Choroid plexus epithelial cell (primary cell): ENCODE measurements at regions not wholly inside any gene's neighbourhood (a gene's known extent, or its start where the extent isn't known, plus 50 kb on each side); places are given as distances from the start of the nearest gene placed in this dataset.

ENCODE experiments used
- DNase-seq: peaks from one replicate; pipeline ENCODE4 v3.0.0-alpha.2; 2010; ENCODE audit warnings: low read depth
- H3K4me3 ChIP-seq: 2 replicates; pipeline ENCODE4 v1.5.1; 2011; ENCODE audit warnings: low read depth, mild to moderate bottlenecking, control low read depth, low read length, moderate library complexity
- CTCF ChIP-seq: conservative IDR thresholded peaks from 2 replicates; pipeline ENCODE4 v1.5.1; 2011; ENCODE audit warnings: low read depth, mild to moderate bottlenecking, control low read depth, inconsistent platforms, low read length, moderate library complexity

GRCh38 chr9:16221822-16222547 lies 648.5 kb downstream of the BNC2 start:
- no peak overlapping the region for H3K4me3 ChIP-seq
- no peak for DNase-seq
- no peak for TF ChIP-seq CTCF

GRCh38 chr9:16223074-16223871 lies 647.2 kb downstream of the BNC2 start:
- no peak for TF ChIP-seq CTCF
- no peak overlapping the region for H3K4me3 ChIP-seq
- no peak for DNase-seq

- TF ChIP-seq CTCF = no peak
- no peak overlapping the region for H3K4me3 ChIP-seq
- DNase-seq = no peak
Measured at GRCh38 chr9:16230731-16231130, 639.7 kb downstream of the BNC2 start.

GRCh38 chr9:16236311-16236710 lies 634.2 kb downstream of the BNC2 start:
- TF ChIP-seq CTCF = no peak
- H3K4me3 ChIP-seq = no peak overlapping the region
- peak; percentile 90 for DNase-seq

- TF ChIP-seq CTCF = no peak
Measured at GRCh38 chr9:16236882-16237281, 633.6 kb downstream of the BNC2 start.

GRCh38 chr9:16238623-16239138 lies 631.8 kb downstream of the BNC2 start:
- no peak overlapping the region for H3K4me3 ChIP-seq
- no peak for DNase-seq
- no peak for TF ChIP-seq CTCF

More at GRCh38 chr9:16236882-16237281, 633.6 kb downstream of the BNC2 start:
- no peak for DNase-seq
- H3K4me3 ChIP-seq = no peak overlapping the region

- TF ChIP-seq CTCF = no peak
- DNase-seq = peak; percentile 73
- no peak overlapping the region for H3K4me3 ChIP-seq
Measured at GRCh38 chr9:16241231-16241630, 629.2 kb downstream of the BNC2 start.
